VCaP (cell line): ENCODE measurements at regions not wholly inside any gene's neighbourhood (a gene's known extent, or its start where the extent isn't known, plus 50 kb on each side); places are given as distances from the start of the nearest gene placed in this dataset.
A peak's percentile ranks its signal among the peaks of the same experiment; 100 is the strongest.

Source experiments
- H3K27ac ChIP-seq: fragments of 450-650 bp; 2 replicates; pipeline ENCODE4 v1.5.1; 2017
- TF ChIP-seq, protein P1 (sequence below): fragments of 450-650 bp; conservative IDR thresholded peaks from 2 replicates; pipeline ENCODE4 v1.5.1; 2017; ENCODE audit warnings: mild to moderate bottlenecking, moderate library complexity

GRCh38 chr19:28218728-28219127 lies 994.2 kb downstream of the UQCRFS1 start:
- H3K27ac ChIP-seq, result no peak overlapping the region
- TF ChIP-seq, protein P1, sequence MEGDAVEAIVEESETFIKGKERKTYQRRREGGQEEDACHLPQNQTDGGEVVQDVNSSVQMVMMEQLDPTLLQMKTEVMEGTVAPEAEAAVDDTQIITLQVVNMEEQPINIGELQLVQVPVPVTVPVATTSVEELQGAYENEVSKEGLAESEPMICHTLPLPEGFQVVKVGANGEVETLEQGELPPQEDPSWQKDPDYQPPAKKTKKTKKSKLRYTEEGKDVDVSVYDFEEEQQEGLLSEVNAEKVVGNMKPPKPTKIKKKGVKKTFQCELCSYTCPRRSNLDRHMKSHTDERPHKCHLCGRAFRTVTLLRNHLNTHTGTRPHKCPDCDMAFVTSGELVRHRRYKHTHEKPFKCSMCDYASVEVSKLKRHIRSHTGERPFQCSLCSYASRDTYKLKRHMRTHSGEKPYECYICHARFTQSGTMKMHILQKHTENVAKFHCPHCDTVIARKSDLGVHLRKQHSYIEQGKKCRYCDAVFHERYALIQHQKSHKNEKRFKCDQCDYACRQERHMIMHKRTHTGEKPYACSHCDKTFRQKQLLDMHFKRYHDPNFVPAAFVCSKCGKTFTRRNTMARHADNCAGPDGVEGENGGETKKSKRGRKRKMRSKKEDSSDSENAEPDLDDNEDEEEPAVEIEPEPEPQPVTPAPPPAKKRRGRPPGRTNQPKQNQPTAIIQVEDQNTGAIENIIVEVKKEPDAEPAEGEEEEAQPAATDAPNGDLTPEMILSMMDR, result no peak

GRCh38 chr19:28217022-28217421 lies 995.9 kb downstream of the UQCRFS1 start:
- H3K27ac ChIP-seq, result no peak overlapping the region
- TF ChIP-seq, protein P1, result 0 out of 2 replicates have a peak, but pooled peaks have one; percentile 31

- TF ChIP-seq, protein P1, result no peak
Observed at GRCh38 chr19:28213470-28214082, 999.4 kb downstream of the UQCRFS1 start.

DNA sequence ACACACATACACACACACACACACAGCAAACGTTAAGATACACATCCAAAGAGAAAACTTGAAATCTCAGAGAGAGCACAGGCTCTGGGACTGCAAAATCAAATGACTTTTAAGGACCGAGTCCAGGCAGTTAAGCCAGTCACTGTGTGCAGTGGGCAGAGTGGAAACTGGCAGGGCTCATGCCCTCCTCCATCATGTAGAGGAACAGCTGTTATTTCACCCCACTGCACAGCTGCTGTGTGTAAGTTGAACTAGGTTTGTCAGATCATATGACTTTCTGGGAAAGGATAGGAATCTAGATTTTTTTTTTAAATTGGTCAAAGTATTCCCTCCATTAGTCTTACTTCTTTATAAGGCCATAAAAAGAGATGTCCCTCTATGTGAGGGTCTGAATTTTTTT lies 1002.1 kb downstream of the UQCRFS1 start:
- TF ChIP-seq, protein P1, result no peak
- H3K27ac ChIP-seq, result no peak overlapping the region

More at GRCh38 chr19:28213470-28214082, 999.4 kb downstream of the UQCRFS1 start:
- no peak overlapping the region for H3K27ac ChIP-seq

- H3K27ac ChIP-seq, result no peak overlapping the region
- TF ChIP-seq, protein P1, result no peak
Observed at GRCh38 chr19:28208745-28209144, 1004.2 kb downstream of the UQCRFS1 start.

DNA sequence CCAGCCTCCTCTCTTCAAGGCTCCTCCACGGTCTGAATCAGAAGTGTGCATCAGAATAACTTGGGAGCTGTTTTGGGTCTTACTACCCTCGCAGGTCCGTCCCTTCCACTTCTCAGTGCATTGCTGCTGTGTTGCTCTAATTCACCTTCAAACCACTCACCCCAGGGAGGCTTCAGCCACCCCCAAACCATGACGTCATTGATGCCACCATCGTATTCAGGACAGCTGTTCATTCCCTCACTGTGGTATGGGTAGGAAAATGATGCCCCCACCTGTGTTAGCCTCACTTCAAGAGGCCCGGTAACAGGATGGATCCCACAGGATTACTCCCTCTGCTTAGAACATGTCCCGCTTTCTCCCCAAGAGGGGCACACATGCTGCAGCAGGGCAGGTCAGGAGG lies 1005.7 kb downstream of the UQCRFS1 start:
- TF ChIP-seq, protein P1, result no peak
- no peak overlapping the region for H3K27ac ChIP-seq

DNA sequence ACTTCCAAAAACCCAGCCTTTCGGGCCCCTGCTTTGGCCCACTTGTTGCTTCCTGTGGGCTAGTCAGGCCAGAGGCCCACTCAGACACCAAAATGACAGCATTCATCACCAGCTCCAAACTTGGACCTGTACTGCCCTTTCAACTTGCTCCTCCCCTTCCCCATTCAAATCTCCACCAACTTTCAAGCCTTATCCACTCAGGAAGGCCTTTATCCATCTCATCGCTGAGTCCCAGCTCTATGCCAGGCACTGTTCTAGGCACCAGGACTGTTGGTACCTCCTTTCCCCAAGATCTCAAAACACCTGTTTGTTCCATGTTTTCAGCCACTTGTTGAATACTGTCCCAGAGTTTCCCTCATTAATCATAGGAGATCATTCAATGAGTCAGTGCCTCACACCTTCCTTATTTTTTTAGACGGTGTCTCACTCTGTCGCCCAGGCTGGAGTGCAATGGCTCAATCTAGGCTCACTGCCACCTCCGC lies 1011.4 kb downstream of the UQCRFS1 start:
- TF ChIP-seq, protein P1, result no peak
- H3K27ac ChIP-seq, result no peak overlapping the region
